Fibroblast of the aortic adventitia (primary cell): ENCODE measurements at regions not wholly inside any gene's neighbourhood (a gene's known extent, or its start where the extent isn't known, plus 50 kb on each side); places are given as distances from the start of the nearest gene placed in this dataset.

Source experiments
- DNase-seq: peaks from one replicate; pipeline ENCODE4 v3.0.0-alpha.2; 2010; ENCODE audit warnings: low read depth
- H3K4me3 ChIP-seq: 2 replicates; pipeline ENCODE4 v1.5.1; 2011; ENCODE audit warnings: low read depth, mild to moderate bottlenecking, control low read depth, low read length, moderate library complexity
- CTCF ChIP-seq: IDR thresholded peaks from 2 replicates; pipeline ENCODE4 v1.5.1; 2011; ENCODE audit warnings: mild to moderate bottlenecking, low read length, control low read depth, inconsistent platforms; ENCODE audit not compliant: insufficient read depth

- DNase-seq = no peak
- TF ChIP-seq CTCF = no peak
- H3K4me3 ChIP-seq = no peak overlapping the region
Measured at GRCh38 chr4:114286262-114286810, 306.9 kb upstream of the ARSJ start.

- H3K4me3 ChIP-seq = no peak overlapping the region
- no peak for DNase-seq
- TF ChIP-seq CTCF = no peak
Measured at GRCh38 chr4:114287079-114287696, 307.7 kb upstream of the ARSJ start.

GRCh38 chr4:114296126-114296525, 302.5 kb upstream of the UGT8 start:
- DNase-seq = no peak
- TF ChIP-seq CTCF = no peak
- H3K4me3 ChIP-seq = no peak overlapping the region

- no peak for TF ChIP-seq CTCF
- no peak for DNase-seq
- H3K4me3 ChIP-seq = no peak overlapping the region
Measured at GRCh38 chr4:114302472-114302871, 296.1 kb upstream of the UGT8 start.

GRCh38 chr4:114304046-114304445, 294.6 kb upstream of the UGT8 start:
- TF ChIP-seq CTCF = no peak
- no peak for DNase-seq
- no peak overlapping the region for H3K4me3 ChIP-seq

- no peak for DNase-seq
- H3K4me3 ChIP-seq = no peak overlapping the region
- TF ChIP-seq CTCF = no peak
Measured at GRCh38 chr4:114304567-114304966, 294.0 kb upstream of the UGT8 start.

GRCh38 chr4:114306946-114307345, 291.7 kb upstream of the UGT8 start:
- no peak for TF ChIP-seq CTCF
- no peak for DNase-seq
- no peak overlapping the region for H3K4me3 ChIP-seq
